Ishikawa (cell line): ENCODE measurements at regions not wholly inside any gene's neighbourhood (a gene's known extent, or its start where the extent isn't known, plus 50 kb on each side); places are given as distances from the start of the nearest gene placed in this dataset.

Source experiments
- CEBPB ChIP-seq: IDR thresholded peaks from 2 replicates; pipeline ENCODE4 v1.6.1; 2012
- CREB1 ChIP-seq: IDR thresholded peaks from 2 replicates; pipeline ENCODE4 v1.6.1; 2012; ENCODE audit warnings: low read depth
- EGR1 ChIP-seq: IDR thresholded peaks from 2 replicates; pipeline ENCODE4 v1.6.1; 2012
- EP300 ChIP-seq: IDR thresholded peaks from 2 replicates; pipeline ENCODE4 v1.6.1; 2012; ENCODE audit warnings: borderline replicate concordance
- FOXM1 ChIP-seq: IDR thresholded peaks from 2 replicates; pipeline ENCODE4 v1.6.1; 2012; ENCODE audit warnings: low read depth, borderline replicate concordance
- MAX ChIP-seq: IDR thresholded peaks from 2 replicates; pipeline ENCODE4 v1.6.1; 2012
- NFIC ChIP-seq: IDR thresholded peaks from 2 replicates; pipeline ENCODE4 v1.6.1; 2012
- RAD21 ChIP-seq: IDR thresholded peaks from 2 replicates; pipeline ENCODE4 v1.6.1; 2012; ENCODE audit warnings: low read depth
- REST ChIP-seq: IDR thresholded peaks from 2 replicates; pipeline ENCODE4 v1.6.1; 2012; ENCODE audit warnings: low read depth, mild to moderate bottlenecking
- TAF1 ChIP-seq: IDR thresholded peaks from 2 replicates; pipeline ENCODE4 v1.6.1; 2012; ENCODE audit warnings: low read depth, mild to moderate bottlenecking
- TCF12 ChIP-seq: IDR thresholded peaks from 2 replicates; pipeline ENCODE4 v1.6.1; 2012; ENCODE audit warnings: low read depth
- TEAD4 ChIP-seq: IDR thresholded peaks from 2 replicates; pipeline ENCODE4 v1.6.1; 2012
- USF1 ChIP-seq: IDR thresholded peaks from 2 replicates; pipeline ENCODE4 v1.6.1; 2012
- YY1 ChIP-seq: IDR thresholded peaks from 2 replicates; pipeline ENCODE4 v1.6.1; 2012; ENCODE audit warnings: low read depth
- ZBTB7A ChIP-seq: IDR thresholded peaks from 2 replicates; pipeline ENCODE4 v1.6.1; 2012; ENCODE audit warnings: low read depth

GRCh38 chr20:57790176-57790575 lies 80.4 kb upstream of the PMEPA1 start:
- TF ChIP-seq TCF12 = no peak
- TF ChIP-seq CEBPB = no peak
- TF ChIP-seq USF1 = no peak
- TF ChIP-seq FOXM1 = no peak
- TF ChIP-seq TAF1 = no peak
- TF ChIP-seq CREB1 = no peak
- TF ChIP-seq REST = no peak
- no peak for TF ChIP-seq EP300
- no peak for TF ChIP-seq RAD21
- no peak for TF ChIP-seq MAX
- no peak for TF ChIP-seq TEAD4
- TF ChIP-seq EGR1 = no peak
- no peak for TF ChIP-seq YY1
- TF ChIP-seq NFIC = no peak

GRCh38 chr20:57788936-57789613 lies 79.3 kb upstream of the PMEPA1 start:
- TF ChIP-seq YY1 (no peak), REST (no peak), ZBTB7A (no peak), TAF1 (no peak), USF1 (no peak), NFIC (no peak), TEAD4 (no peak), TCF12 (no peak), EP300 (no peak)

- no peak for TF ChIP-seq RAD21
- TF ChIP-seq EGR1 = no peak
- TF ChIP-seq FOXM1 = no peak
- TF ChIP-seq YY1 = no peak
- TF ChIP-seq TAF1 = no peak
- TF ChIP-seq REST = no peak
Observed at GRCh38 chr20:57787990-57788781, 78.4 kb upstream of the PMEPA1 start.

GRCh38 chr20:57787151-57787989 lies 77.6 kb upstream of the PMEPA1 start:
- TF ChIP-seq CREB1 (no peak), CEBPB (no peak), YY1 (no peak), REST (no peak), NFIC (no peak), FOXM1 (no peak), EGR1 (no peak), TEAD4 (no peak), ZBTB7A (no peak), EP300 (no peak), RAD21 (no peak), TAF1 (no peak), MAX (no peak), USF1 (no peak), TCF12 (no peak)
